ENCODE measurements at regions not wholly inside any gene's neighbourhood (a gene's known extent, or its start where the extent isn't known, plus 50 kb on each side); places are given as distances from the start of the nearest gene placed in this dataset.

GRCh38 chr15:39359771-39360170 lies 221.1 kb upstream of the THBS1 start:
- DNase-seq (ENCODE audit: insufficient read length, low spot score) (no peak), FAIRE-seq (no peak)
- TF ChIP-seq CTCF (IDR thresholded peaks at IDR 0.05; ENCODE audit: insufficient read depth, missing control alignments): no peak

- DNase-seq (ENCODE audit: insufficient read length, low spot score) (no peak), FAIRE-seq (no peak)
- TF ChIP-seq CTCF (IDR thresholded peaks at IDR 0.05; ENCODE audit: insufficient read depth, missing control alignments): no peak
Observed at GRCh38 chr15:39360452-39360851, 220.4 kb upstream of the THBS1 start.

GRCh38 chr15:39361497-39361896 lies 219.4 kb upstream of the THBS1 start:
- DNase-seq (ENCODE audit: insufficient read length, low spot score): no peak
- TF ChIP-seq CTCF (IDR thresholded peaks at IDR 0.05; ENCODE audit: insufficient read depth, missing control alignments): no peak
- FAIRE-seq: no peak

- FAIRE-seq (no peak), DNase-seq (ENCODE audit: insufficient read length, low spot score) (no peak)
- no peak for TF ChIP-seq CTCF (IDR thresholded peaks at IDR 0.05; ENCODE audit: insufficient read depth, missing control alignments)
Observed at GRCh38 chr15:39362821-39363561, 217.9 kb upstream of the THBS1 start.

- no peak for TF ChIP-seq CTCF (IDR thresholded peaks at IDR 0.05; ENCODE audit: insufficient read depth, missing control alignments)
- DNase-seq (ENCODE audit: insufficient read length, low spot score) (no peak), FAIRE-seq (no peak)
Observed at GRCh38 chr15:39363761-39364586, 216.9 kb upstream of the THBS1 start.

GRCh38 chr15:39364721-39365120 lies 216.2 kb upstream of the THBS1 start:
- DNase-seq (ENCODE audit: insufficient read length, low spot score) (no peak), FAIRE-seq (no peak)
- no peak for TF ChIP-seq CTCF (IDR thresholded peaks at IDR 0.05; ENCODE audit: insufficient read depth, missing control alignments)

GRCh38 chr15:39365161-39365560 lies 215.7 kb upstream of the THBS1 start:
- FAIRE-seq (no peak), DNase-seq (ENCODE audit: insufficient read length, low spot score) (no peak)
- no peak for TF ChIP-seq CTCF (IDR thresholded peaks at IDR 0.05; ENCODE audit: insufficient read depth, missing control alignments)

All from D721Med (cell line).